MM.1S (cell line): ENCODE measurements at regions not wholly inside any gene's neighbourhood (a gene's known extent, or its start where the extent isn't known, plus 50 kb on each side); places are given as distances from the start of the nearest gene placed in this dataset.
"Not testable (repeated sequence)": the region's sequence is repeated elsewhere in the genome, so short reads cannot be mapped to it uniquely, and the experiment has no call there.

Experiments
- CTCF ChIP-seq: fragments of 300-600 bp; sonication (generic); IDR thresholded peaks from 2 replicates; pipeline ENCODE4 v1.5.1; 2016; ENCODE audit warnings: antibody characterized with exemption, low read length, mixed read lengths
- EZH2phosphoT487 ChIP-seq: fragments of 300-600 bp; sonication (generic); IDR thresholded peaks from 2 replicates; pipeline ENCODE4 v1.6.1; 2018; ENCODE audit warnings: antibody characterized with exemption, low read length

GRCh38 chr1:234790333-234790732, 180.4 kb upstream of the IRF2BP2 start:
- not testable (repeated sequence) for TF ChIP-seq CTCF, EZH2phosphoT487
